ENCODE measurements at regions not wholly inside any gene's neighbourhood (a gene's known extent, or its start where the extent isn't known, plus 50 kb on each side); places are given as distances from the start of the nearest gene placed in this dataset.
"Not testable (repeated sequence)": the region's sequence is repeated elsewhere in the genome, so short reads cannot be mapped to it uniquely, and the experiment has no call there.

DNA sequence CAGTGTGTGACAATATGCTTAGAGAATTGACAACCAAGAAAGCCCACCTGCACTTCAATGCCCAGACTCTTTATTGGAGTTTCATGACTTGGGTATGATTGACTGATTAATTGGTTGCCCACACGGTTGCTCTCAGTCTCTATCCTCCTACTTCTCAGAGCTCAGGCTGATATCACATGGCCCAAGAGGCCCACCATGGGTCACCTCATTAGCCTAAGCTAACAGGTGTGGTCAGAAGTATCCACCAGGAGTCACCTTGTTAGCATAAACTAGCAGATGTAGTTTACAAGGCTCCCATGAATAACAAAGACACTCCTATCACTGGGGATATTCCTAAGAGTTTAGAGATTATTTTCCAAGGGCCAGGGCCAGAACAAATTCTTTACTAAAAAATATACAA is 120.2 kb upstream of the MBNL1 start:
- H3K4me3 ChIP-seq (ENCODE audit: low read depth, low read length): no peak overlapping the region
- ChIA-PET CTCF (no interaction called here), POLR2A (no interaction called here)
- H3K27ac ChIP-seq (ENCODE audit: low read depth, low read length): no peak overlapping the region
- H3K27me3 ChIP-seq (ENCODE audit: control insufficient read depth, insufficient read depth, low read length): no peaks in the 10 kb centered on the region
- DNase-seq (ENCODE audit: low read depth, low spot score): no peak
- TF ChIP-seq, protein P1, sequence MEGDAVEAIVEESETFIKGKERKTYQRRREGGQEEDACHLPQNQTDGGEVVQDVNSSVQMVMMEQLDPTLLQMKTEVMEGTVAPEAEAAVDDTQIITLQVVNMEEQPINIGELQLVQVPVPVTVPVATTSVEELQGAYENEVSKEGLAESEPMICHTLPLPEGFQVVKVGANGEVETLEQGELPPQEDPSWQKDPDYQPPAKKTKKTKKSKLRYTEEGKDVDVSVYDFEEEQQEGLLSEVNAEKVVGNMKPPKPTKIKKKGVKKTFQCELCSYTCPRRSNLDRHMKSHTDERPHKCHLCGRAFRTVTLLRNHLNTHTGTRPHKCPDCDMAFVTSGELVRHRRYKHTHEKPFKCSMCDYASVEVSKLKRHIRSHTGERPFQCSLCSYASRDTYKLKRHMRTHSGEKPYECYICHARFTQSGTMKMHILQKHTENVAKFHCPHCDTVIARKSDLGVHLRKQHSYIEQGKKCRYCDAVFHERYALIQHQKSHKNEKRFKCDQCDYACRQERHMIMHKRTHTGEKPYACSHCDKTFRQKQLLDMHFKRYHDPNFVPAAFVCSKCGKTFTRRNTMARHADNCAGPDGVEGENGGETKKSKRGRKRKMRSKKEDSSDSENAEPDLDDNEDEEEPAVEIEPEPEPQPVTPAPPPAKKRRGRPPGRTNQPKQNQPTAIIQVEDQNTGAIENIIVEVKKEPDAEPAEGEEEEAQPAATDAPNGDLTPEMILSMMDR (IDR thresholded peaks at IDR 0.05; ENCODE audit: low read depth, low read length): no peak
- peaks cover 7% of the 10 kb centered on the region; the same call in 1 of the 2 replicates for H3K9me3 ChIP-seq (ENCODE audit: control insufficient read depth, insufficient read depth, low read length)

DNA sequence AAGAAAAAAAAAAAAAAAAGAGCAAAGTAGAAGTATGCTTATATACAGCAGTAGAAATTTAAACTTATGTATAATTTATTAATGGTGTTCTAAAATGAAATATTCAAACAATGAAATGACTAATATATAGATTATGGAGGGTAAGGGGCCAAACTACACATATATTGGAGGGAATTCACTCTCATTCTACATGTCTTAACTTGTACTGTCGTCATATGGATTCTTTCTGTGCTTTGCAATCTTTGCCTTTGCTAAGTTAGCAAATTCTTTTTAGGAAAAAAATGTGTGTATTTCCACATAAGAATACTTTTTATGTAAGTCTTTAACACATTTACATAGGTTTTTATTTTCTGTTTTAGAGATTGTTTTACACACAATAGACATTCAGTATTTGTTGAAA is 118.9 kb upstream of the MBNL1 start:
- H3K27ac ChIP-seq (ENCODE audit: low read depth, low read length): no peak overlapping the region
- peaks cover 7% of the 10 kb centered on the region; the same call in 1 of the 2 replicates for H3K9me3 ChIP-seq (ENCODE audit: control insufficient read depth, insufficient read depth, low read length)
- POLR2A ChIA-PET: interaction anchor here (0.7 kb wide), 1 partner anchor 10 kb away, joined by 4 read pairs; no protein-coding TSS in a partner anchor
- no peak overlapping the region for H3K4me3 ChIP-seq (ENCODE audit: low read depth, low read length)
- H3K27me3 ChIP-seq (ENCODE audit: control insufficient read depth, insufficient read depth, low read length): no peaks in the 10 kb centered on the region
- CTCF ChIA-PET: no interaction called here
- DNase-seq (ENCODE audit: low read depth, low spot score): no peak
- TF ChIP-seq, protein P1 (IDR thresholded peaks at IDR 0.05; ENCODE audit: low read depth, low read length): no peak

- POLR2A ChIA-PET: no interaction called here
- no peak for DNase-seq (ENCODE audit: low read depth, low spot score)
These were observed 117.4 kb upstream of the MBNL1 start for GRCh38 chr3:152151216-152151876.

DNA sequence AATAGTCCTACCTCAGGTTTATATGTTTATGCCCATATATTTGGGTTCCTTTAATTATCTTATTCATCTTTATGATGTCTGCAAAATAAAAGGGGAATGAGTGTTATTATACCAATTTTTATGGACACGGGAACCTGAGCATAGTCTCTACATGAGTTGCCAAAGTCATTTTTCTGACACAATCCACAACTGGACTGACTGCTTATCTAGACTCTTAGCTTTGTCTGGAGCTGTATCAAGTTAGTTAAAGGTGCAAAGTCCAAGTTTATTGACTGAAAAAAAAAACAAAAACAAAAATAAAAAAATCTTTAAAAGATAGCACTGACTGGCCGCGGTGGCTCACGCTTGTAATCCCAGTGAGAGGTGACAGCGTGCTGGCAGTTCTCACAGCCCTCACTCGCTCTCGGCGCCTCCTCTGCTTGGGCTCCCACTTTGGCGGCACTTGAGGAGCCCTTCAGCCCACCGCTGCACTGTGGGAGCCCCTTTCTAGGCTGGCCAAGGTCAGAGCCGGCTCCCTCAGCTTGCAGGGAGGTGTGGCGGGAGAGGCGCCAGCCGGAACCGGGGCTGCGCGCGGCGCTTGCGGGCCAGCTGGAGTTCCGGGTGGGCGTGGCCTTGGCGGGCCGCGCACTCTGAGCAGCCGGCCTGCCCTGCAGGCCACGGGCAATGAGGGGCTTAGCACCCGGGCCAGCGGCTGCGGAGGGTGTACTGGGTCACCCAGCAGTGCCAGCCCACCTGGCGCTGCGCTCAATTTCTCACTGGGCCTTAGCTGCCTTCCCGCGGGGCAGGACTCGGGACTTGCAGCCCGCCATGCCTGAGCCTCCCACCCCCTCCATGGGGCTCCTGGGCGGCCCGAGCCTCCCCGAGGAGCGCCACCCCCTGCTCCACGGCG is 116.6 kb upstream of the MBNL1 start:
- H3K27me3 ChIP-seq (ENCODE audit: control insufficient read depth, insufficient read depth, low read length); DNase-seq (ENCODE audit: low read depth, low spot score); POLR2A ChIA-PET; H3K9me3 ChIP-seq (ENCODE audit: control insufficient read depth, insufficient read depth, low read length); CTCF ChIA-PET; H3K27ac ChIP-seq (ENCODE audit: low read depth, low read length); H3K4me3 ChIP-seq (ENCODE audit: low read depth, low read length): not testable (repeated sequence)

More at GRCh38 chr3:152151216-152151876, 117.4 kb upstream of the MBNL1 start:
- Histone ChIP-seq H3K27ac (ENCODE audit: low read depth, low read length) (no peak overlapping the region), H3K4me3 (ENCODE audit: low read depth, low read length) (no peak overlapping the region), H3K27me3 (ENCODE audit: control insufficient read depth, insufficient read depth, low read length) (no peaks in the 10 kb centered on the region), H3K9me3 (ENCODE audit: control insufficient read depth, insufficient read depth, low read length) (peaks cover 7% of the 10 kb centered on the region; the same call in 1 of the 2 replicates)
- TF ChIP-seq, protein P1 (IDR thresholded peaks at IDR 0.05; ENCODE audit: low read depth, low read length): no peak
- CTCF ChIA-PET: no interaction called here

DNA sequence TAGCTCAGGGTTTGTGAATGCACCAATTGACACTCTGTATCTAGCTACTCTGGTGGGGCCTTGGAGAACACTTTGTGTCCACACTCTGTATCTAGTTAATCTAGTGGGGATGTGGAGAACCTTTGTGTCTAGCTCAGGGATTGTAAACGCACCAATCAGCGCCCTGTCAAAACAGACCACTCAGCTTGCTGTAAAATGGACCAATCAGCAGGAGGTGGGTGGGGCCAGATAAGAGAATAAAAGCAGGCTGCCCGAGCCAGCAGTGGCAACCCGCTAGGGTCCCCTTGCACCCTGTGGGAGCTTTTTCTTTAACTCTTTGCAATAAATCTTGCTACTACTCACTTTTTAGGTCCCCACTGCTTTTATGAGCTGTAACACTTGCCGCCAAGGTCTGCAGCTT is 115.6 kb upstream of the MBNL1 start:
- H3K27ac ChIP-seq (ENCODE audit: low read depth, low read length); DNase-seq (ENCODE audit: low read depth, low spot score); H3K9me3 ChIP-seq (ENCODE audit: control insufficient read depth, insufficient read depth, low read length); CTCF ChIA-PET; H3K4me3 ChIP-seq (ENCODE audit: low read depth, low read length); H3K27me3 ChIP-seq (ENCODE audit: control insufficient read depth, insufficient read depth, low read length); POLR2A ChIA-PET: not testable (repeated sequence)
